Stimulated activated CD8-positive, alpha-beta memory T cell treated with anti-CD3 and anti-CD28 coated beads, Interleukin-12 subunit alpha, Interleukin-12 subunit beta, amount 100 ng/mL, for 24 hours (primary cell): ENCODE measurements at regions not wholly inside any gene's neighbourhood (a gene's known extent, or its start where the extent isn't known, plus 50 kb on each side); places are given as distances from the start of the nearest gene placed in this dataset.

Experiments used
- DNase-seq: peaks from one replicate; pipeline ENCODE4 v3.0.0-alpha.2; 2020; ENCODE audit errors: extremely low read depth

DNA sequence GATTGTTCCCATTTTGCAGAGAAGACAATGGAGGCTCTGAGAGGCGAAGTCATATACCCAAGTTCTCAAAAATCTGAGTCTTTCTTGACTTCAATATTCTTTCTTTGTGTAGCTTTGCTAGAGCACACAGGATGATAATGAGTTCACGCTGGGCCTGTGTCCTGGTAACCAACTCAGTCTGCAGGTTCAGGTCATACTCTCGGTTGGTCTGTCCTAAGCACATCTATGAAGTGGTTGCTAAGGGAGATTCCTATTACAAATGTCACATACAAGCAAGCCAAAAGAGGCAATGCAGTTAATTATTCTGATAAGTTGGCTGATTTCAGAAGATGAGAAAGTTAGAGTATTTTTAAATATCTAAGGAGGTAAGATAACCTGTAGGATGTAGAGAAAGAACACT, 481.0 kb downstream of the SOX6 start:
- no peak for DNase-seq

DNA sequence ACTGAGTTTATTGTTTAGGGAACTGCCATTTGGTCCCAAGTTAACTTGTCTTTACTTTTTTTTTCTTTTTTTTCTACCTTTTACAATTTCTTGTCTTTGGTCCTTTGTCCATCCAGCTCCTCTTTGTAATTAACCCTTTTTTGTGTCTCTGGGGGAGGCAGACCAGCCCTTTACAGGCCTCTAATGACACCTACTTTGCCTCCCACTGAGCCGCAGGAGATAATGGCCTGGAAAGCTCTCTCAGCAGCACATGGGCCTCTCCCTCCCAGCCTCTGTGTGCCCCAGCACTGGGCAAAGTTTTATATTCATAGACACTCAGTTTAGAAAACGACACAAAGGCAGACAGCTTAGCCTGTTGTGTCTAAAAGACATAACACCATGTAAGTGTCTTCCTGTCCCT, 480.4 kb downstream of the SOX6 start:
- no peak for DNase-seq

DNA sequence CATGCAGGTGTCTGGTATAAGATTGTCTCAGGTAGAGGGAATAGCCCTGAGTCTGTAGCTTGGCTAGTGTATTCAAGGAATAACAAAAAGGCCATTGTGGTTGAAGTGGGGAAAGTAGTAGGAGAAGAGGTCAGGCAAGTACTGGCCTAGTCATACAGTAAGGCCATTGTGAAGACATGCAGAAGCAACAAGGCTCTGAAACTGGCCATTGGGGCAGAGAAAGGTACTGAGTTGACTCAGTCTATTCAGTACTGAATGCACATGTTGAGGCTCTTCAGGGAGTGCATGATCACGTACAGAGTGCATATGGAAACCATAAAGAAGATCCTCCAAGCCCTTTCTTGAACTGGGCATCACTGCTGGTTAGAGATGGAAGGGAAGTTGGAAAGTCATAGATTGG, 477.6 kb downstream of the SOX6 start:
- DNase-seq: no peak

DNA sequence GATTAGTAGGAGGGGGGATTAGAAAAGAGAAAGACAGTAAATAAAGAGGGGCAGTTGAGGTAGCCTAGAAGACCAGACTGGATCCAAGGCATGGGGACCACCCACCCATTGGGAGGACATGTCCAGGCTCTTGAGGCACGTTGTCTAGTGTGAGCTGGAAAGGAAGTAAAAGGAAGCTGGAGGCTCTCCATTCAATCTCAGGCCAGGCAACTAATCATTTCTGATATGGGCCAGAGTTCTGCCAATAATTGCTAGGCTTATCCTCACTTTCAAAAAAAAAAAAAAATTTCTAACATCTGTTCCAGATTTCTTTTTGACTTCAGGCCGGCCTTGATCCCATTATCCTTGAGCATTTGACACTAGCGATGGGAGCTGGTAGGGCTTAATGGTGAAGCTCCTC, 476.1 kb downstream of the SOX6 start:
- no peak for DNase-seq

DNA sequence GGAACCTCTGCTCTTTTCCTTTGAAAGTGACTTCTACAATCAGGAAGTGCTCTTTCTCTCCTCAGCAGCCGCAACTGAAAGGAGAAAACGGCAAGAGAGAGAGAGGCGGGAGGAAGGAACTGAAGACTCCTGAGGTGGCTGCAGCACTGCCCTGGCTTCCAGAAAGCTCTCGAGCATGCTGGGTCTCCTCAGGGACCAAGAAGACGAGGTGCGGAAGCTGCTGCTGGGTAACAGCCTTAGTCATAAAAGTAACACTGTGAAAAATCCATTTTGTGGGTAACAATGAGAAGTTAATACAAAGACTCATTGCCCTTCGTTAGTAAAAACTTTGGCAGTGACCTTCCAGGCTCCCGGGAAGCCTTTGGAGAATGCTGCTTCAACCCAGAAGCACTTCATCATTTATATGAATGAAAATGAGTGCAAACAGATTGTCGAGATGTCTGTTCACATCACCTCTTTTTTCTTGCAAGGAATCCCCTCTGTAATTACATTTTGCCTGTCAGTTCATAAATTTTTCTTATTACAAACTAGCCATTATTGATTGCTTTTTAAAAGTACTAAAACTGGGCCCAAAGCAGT, 473.4 kb downstream of the SOX6 start:
- no peak for DNase-seq

DNA sequence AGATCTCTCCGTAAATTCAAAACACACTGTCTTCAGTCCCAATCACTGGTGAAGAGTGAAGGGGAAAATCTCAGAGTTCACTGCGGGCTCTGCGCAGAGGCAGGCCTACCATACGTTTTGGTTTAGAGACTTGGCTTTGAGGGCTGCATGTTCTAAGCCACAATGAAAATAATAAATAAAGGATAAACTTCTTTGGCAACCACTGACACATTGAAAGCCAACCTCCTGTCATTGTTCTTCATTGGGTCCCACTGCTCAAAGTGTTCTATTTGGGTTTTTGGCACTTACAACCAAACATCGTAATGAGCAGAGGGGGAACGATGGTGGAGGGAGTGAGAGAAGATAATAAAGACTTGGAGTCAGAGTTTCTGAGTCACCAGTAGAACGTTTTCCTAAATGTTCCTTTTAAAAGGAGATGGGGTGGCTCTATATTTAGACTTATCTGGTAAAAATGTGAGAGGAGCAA, 472.9 kb downstream of the SOX6 start:
- DNase-seq: no peak

DNA sequence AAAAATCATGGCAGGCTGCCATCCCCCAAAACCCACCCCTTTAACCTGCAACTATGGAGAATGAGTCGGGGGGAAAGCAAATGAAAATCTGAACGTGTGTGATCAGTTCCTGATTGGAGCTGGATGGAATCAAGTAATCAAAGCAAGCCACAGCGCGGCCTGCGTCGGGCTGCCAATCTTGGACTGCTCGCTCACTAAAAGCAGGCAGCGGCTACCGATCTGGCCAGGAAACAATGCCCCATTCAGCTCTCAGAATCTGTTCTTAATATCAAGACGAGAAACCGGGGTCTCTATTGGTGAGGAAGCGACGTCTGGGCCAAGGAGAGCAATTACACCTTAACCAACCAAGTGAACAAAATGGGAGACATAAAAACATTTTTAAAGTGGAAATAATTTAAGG, 472.2 kb downstream of the SOX6 start:
- DNase-seq: no peak

DNA sequence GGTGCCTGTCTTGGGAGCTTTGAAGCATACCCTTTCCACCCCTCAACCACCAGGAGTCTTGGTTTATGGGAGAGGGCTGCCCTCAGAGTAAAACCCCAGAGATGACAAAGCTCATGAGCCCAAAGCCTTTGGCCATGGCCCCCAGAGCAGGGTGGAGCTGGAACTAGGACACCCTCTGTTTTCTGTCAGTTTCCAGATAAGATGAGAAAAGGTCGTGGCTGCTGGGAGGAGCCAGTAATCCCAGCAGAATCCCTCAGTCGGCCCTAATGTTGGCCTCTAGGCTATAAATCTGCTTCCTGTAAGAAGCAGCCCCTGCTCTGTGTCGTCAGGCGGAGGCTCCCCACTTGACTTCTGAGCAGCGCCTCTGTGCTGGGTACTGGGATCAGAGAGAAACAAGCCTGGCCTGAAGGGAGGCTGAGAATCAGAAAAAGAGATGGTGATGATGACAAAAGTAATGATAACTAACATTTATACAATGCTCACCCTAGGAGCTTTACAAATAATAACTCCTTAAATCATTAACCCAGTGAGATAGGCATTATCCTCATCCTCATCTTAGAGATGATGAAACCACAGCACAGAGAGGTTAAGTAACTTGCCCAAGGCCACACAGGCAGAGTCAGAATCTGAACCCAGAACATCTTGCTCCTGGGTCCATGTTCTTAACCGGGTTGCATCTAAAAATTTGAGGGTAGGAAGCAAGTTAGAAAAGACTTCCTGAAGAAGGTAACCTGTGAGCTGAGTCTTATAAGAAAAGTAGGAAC, 471.4 kb downstream of the SOX6 start:
- no peak for DNase-seq

DNA sequence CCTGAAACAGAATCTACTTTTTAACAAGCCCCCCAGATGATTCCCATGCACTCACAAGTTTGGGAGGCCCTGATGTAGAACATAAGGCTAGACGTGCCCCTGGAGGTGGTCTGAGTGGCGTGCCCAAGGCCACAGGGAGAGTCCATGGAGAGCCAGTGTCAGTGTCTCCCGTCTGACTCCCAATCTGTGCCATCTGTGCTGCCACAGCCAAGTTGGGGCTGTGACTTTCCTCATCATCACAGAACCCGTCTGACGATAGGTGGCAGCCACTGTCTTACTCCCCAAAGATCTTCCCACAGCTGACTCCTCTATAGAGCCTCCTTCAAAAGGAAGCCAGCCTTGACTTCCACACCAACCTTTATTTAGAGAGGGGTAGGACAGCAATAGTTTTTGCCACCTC, 470.5 kb downstream of the SOX6 start:
- no peak for DNase-seq

DNA sequence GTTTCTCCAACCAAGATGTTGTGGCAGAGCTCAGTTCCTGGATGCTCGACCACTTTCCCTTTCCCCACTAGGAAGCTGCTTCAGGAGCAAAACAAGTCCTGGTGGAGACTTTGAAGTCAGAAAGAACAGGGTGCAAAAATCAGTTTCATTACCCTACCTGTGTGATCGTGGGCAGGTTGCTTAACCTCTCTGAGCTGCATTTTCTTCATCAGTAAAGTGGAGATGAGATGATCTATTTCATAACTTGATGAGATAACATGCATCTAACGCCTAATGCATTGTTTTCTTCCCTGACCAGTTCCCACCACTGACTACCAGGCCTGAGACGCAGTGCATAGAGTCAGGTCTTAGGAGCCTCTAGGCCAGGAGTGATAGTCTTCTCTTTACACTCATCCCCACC, 470.0 kb downstream of the SOX6 start:
- no peak for DNase-seq

DNA sequence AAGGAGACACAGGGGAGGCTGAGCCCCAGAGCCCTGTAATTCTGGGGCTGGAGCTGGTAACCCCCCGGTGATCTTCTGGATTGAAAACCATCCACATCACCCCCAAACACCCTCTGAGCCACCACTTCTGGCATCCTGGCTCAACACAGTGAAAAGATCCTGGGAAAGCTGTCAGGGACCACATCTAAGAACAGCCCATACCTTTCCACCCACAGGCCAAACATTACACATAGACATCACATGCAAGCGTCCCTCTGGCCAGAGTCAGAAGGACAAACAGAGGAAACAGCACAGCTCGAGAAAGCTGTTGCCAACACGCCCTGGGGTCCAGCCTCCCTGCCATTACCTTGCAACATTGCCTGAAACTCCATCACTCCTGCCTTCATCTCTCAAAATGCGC, 469.5 kb downstream of the SOX6 start:
- DNase-seq: no peak

DNA sequence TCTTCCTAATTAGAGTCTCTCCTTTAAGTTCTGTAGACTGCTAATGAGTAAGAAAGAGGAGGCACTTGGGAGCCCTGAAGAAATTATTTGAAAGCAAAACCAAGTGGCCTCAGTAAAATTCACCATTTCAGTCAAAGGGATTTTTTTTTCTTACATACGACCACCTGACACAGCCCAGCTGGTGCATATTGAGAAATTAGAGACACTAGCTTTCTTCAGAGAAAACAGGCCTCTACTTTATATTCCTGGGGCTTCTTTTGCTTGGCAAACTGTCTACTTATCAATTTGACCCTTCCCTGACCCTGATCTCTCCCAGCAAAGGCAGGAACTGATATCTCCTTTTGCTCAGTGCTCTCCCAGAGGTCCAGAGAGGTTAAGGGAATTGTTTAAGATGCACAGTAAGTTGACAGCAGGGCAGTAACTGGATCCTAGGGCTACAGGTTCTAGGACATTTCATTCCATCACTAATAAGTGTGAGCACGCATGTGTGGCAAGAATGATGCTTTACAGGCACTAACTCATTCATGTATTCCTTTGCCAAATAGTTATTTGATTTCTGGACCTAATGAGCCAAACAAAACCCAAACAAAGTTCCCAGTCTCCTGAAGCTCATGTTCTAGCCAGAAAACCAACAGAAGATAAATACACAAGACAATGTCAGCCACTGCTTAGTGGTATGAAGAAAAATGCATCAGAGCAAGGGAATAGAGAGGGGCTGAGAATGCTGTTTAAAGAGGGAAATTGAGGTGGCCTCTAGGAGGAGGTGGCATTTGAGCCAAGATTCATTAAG, 467.6 kb downstream of the SOX6 start:
- no peak for DNase-seq

DNA sequence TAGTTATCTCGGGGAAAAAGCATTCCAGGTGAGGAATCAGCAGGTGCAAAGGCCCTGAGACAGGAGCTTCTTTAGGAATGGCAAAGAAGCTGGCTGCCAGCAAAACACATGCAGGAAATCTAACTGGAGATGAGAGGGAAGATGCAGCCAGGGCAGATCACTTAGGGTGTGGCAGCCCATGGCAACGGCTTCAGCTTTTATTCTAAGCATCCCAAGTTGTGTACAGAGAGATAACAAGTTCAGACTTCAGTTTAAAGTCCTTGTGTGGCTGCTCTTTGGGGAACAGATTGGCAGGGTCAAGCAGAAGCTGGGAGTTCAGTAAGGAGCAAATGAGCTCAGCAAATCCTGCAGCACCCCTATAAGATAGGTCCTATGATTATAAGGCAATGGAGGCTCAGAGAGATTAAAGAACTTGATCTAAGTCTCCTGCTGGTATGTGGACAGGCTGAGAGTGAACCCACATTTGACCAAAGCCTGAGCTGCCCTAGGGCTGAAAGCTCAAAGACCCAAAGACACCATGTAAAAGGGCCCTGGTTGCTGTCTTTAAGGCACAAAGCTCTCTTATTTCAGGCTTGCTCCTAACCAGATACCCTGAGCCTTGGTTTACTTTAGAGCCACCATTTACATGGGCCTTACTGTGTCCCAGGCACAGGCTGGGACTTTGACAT, 466.8 kb downstream of the SOX6 start:
- no peak for DNase-seq

DNA sequence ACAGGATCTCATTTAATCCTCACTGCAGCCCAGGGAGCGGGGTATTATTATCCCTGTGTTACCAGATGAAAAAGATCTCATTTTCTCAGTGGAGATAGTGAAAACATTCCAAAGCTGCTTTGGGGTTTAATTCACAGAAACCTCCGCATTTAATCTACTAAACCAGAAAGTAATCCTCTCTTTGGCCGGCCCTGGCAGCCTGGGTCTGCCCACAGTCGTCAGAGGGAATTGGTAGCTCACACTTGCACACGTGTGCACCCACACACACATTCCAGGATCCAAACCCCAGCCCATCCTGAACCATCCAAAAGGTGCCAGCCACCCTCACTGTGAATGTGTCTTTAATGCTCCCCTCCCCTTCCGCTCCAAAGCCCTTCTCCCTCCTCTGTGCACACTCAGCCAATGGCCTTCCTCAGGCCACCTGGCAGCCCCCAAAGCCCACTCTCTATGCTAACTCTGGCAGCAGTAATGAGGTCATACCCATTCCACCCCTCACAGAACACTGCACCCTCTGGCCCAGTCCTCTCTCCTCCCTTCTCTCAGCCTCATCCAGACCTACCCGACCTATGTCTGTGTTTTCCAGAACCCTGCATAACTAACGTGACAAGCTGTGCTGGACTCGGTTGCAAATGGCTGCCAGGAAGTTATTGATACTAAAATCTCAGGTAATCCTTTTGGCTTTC, 466.2 kb downstream of the SOX6 start:
- DNase-seq: no peak

DNA sequence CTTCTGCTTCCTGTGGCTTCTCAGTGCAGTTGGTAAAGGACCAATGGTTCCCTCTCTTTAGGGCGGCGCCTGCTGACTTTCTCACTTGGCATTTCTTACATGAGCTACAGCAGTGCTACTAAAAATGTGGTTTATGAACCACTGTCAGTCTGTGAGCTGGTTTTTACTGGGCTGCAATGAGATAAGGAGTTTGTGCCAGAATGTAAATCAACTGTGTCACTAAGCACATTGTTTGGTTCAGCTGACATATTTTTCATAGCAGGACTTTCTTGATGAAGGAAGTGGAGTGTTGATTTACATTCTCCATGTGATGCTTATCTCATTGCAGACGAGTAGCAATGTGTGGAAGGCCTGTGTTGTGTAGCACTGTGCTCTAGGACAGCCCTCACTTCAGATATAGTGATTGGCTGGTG, 463.3 kb downstream of the SOX6 start:
- DNase-seq: no peak

DNA sequence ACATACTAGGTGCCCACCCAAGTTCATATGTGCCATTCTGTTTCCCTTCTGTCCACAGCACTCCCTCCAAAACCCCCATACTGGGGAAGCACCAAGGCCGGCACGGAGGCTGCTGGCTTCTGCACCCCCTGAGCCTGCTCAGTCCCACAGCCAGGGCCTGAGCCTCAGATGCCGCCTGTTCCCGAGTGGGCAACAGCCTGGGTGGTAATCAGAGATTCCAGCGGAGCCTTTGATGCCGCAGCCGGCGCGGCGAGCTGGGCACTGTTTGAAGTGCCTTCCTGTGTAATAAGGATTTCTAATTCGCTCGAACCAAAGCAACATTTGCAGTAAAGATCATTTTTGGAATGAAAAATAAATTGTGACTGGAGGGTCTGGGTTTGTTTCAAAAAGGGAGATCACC, 460.3 kb downstream of the SOX6 start:
- DNase-seq: no peak

DNA sequence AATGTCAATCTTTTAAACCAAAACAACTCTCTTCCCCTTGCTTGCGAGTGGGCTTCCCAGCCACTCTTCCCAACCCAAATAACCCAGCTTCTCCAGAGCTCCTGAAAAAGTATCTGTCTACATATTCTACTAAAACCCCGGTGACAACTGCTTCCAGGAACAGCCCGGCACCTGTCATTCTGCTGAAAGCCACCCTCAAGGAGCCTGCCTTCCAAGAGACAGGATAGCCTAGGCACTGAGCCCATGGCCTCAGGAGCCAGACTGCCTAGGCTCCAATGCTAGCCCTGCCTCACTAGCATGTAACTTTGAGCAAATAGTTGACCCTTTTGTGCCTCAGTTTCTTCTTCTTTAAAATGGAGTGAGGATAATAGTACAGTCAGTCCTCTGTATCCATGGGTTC, 459.8 kb downstream of the SOX6 start:
- DNase-seq: no peak

DNA sequence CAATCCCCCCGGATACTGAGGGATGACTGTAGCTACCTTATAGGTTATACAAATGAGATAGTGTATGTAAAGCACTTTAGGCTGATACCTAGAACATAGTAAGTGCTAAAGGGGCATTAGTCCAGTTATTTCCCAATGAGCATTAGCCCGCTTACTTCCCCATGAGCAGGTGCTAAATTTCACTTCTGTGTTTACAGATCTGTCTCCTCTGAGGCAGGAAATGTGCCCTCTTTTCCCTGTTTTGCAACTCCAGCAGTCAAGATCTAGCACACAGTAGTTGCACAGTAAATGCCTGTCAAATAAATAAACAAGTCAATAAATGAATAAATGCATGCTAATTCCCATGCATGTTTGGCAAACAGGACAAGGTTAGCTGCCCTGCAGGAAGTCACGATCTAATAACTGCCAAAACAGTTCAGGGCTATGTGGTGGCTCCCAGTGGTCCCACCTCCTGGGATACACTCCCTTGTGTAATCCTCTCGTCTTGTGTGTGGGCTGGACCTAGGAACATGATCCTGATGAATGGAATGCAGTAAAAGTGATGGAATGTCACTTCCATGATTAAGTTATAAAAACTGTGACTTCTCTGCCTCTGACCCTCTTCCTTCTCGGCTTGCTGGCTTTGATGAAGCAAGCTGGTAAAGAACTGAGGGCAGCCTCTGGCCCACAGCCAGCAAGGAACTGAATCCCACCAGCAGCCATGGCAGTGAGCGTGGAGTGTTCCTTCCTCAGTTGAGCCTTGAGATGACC, 459.0 kb downstream of the SOX6 start:
- no peak for DNase-seq

DNA sequence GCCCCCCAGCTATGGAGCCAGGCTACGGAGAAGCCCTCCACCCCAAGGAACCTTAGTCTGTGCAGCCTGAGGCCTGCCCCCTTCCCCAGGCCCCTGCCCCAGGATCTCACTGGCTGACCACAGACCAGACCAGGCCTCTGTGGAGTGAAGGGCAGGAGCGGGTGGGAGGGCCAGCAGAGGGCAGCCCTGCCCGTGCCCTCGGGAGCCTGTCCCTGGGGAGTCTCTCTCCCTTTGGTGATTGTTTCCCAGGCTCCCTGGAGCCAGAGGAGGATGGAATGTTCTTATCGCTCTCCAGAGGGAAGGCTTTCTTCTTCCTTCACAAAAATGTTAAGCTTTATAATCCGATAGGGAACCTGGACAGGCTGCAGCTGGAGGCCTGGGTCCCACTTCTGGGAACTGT, 455.3 kb downstream of the SOX6 start:
- DNase-seq: no peak

DNA sequence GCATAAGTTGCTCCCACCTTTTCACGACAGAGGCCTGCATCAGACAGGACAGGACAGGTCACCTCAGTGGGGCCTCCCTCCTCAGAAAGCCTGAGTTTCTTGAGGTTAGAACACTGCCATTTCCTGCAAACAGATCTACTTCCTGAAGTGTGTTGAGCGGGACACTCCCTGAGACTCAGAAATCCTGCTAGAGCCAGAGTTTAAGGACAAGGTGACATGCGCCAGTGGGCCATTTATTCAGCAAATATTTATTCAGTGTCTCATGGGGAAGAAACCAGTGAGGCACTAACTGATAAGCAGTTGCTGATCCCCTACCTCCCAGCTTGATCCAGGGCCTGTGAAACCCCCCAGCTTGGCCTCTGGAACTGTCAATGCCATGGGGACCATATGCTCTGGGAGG, 454.6 kb downstream of the SOX6 start:
- DNase-seq: no peak

DNA sequence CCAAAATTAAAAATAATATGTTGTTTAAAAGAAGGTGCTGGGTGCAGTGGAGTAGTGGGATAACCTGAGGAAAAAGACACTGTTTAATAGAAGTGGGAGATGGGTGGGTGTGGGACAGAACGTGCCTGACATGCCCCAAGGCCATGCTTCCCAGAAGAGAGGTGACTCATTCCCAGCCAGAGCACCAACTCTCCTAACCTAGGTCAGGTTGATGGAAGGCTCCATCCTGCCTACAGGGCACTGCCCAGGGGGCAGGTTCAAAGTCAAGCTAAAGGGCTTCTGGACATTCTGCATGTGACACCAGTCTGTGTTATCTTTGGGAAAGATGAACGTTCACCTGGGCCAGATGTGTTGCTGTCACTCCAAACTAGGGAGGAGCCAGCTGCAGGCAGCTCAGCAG, 453.1 kb downstream of the SOX6 start:
- no peak for DNase-seq
